ENCODE measurements at regions not wholly inside any gene's neighbourhood (a gene's known extent, or its start where the extent isn't known, plus 50 kb on each side); places are given as distances from the start of the nearest gene placed in this dataset.

DNA sequence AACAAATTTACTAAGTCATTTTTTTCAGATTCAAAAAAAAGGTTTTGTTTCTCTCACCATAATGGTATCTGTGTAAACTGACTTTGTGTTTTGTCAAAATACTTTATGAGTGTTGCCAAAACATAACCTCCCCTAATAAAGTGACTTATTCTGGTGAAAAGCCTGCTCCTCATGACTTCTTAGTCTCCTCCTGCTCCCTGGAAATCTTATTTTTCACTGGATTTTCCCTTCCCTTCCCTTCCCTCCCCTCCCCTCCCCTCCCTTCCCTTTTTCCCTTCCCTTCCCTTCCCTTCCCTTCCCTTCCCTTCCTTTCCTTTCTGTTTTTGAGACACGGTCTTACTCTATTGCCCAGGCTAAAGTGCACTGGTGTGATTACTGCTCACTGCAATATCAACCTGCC is 650.1 kb upstream of the GHITM start:
- Histone ChIP-seq H3K4me3 (IDR thresholded peaks at IDR 0.05; ENCODE audit: insufficient read depth, low read depth, low read length) (no peak overlapping the region), H4K20me1 (ENCODE audit: insufficient read depth) (no peaks in the 10 kb centered on the region), H2AFZ (ENCODE audit: low read depth) (no peak overlapping the region), H3K4me2 (no peak overlapping the region), H3K27ac (no peak overlapping the region), H3K4me1 (ENCODE audit: low read depth, poor library complexity, severe bottlenecking) (peaks cover 13% of the 10 kb centered on the region), H3K27me3 (ENCODE audit: insufficient read depth, low read depth) (no peaks in the 10 kb centered on the region), H3K79me2 (ENCODE audit: insufficient read depth, low read depth) (no peaks in the 10 kb centered on the region), H3K36me3 (ENCODE audit: insufficient read depth) (no peaks in the 10 kb centered on the region), H3K9ac (no peak overlapping the region)
- TF ChIP-seq, protein P1, sequence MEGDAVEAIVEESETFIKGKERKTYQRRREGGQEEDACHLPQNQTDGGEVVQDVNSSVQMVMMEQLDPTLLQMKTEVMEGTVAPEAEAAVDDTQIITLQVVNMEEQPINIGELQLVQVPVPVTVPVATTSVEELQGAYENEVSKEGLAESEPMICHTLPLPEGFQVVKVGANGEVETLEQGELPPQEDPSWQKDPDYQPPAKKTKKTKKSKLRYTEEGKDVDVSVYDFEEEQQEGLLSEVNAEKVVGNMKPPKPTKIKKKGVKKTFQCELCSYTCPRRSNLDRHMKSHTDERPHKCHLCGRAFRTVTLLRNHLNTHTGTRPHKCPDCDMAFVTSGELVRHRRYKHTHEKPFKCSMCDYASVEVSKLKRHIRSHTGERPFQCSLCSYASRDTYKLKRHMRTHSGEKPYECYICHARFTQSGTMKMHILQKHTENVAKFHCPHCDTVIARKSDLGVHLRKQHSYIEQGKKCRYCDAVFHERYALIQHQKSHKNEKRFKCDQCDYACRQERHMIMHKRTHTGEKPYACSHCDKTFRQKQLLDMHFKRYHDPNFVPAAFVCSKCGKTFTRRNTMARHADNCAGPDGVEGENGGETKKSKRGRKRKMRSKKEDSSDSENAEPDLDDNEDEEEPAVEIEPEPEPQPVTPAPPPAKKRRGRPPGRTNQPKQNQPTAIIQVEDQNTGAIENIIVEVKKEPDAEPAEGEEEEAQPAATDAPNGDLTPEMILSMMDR (conservative IDR thresholded peaks at IDR 0.05; ENCODE audit: low read depth, low read length) = no peak

DNA sequence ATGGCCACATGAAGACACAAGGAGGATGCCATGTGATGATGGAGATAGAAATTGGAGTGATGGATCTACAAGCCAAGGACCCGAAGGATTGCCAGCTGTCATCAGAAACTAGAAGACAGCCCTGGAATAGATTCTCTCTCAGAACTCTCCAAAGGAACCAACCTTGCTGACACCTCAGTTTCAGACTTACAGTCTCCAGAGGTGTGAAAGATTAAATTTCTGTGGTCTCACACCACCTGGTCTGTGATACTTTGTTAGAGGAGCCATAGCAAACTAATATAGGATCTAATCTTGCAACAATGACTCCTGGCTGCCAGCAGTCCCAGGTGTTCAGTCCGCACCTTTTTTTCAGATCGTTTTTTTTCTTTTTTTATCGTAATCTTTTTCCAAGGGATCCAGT is 647.3 kb upstream of the GHITM start:
- H4K20me1 ChIP-seq (ENCODE audit: insufficient read depth) = no peaks in the 10 kb centered on the region
- no peaks in the 10 kb centered on the region for H3K79me2 ChIP-seq (ENCODE audit: insufficient read depth, low read depth)
- H3K4me1 ChIP-seq (ENCODE audit: low read depth, poor library complexity, severe bottlenecking) = peaks cover 13% of the 10 kb centered on the region
- TF ChIP-seq, protein P1 (conservative IDR thresholded peaks at IDR 0.05; ENCODE audit: low read depth, low read length) = no peak
- no peaks in the 10 kb centered on the region for H3K36me3 ChIP-seq (ENCODE audit: insufficient read depth)
- H3K27me3 ChIP-seq (ENCODE audit: insufficient read depth, low read depth) = no peaks in the 10 kb centered on the region
- no peak overlapping the region for H3K27ac ChIP-seq
- no peak overlapping the region for H3K4me3 ChIP-seq (IDR thresholded peaks at IDR 0.05; ENCODE audit: insufficient read depth, low read depth, low read length)
- H2AFZ ChIP-seq (ENCODE audit: low read depth) = no peak overlapping the region
- H3K9ac ChIP-seq = no peak overlapping the region
- H3K4me2 ChIP-seq = peak overlapping the region; percentile 14; the same call in 1 of the 2 replicates

DNA sequence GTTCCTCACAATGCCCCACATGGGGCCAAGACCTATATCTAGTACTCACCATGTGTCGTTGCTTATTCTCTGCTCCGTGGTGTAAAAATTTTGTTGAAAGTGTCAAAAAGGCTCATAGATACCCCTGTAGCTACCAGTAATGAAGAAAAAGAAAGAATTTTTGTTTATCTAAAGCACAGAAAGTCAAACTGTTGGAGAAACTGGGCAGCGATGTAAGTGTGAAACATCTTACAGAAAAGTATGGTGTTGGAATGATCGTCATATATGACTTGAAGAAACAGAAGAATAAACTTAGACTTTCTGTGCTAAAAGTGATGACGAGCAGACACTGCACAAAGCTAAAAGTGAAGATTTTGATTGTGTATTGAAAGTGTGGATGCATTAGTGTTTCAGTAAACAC is 626.6 kb upstream of the GHITM start:
- no peak overlapping the region for H3K27ac ChIP-seq
- no peak overlapping the region for H3K4me2 ChIP-seq
- no peaks in the 10 kb centered on the region for H4K20me1 ChIP-seq (ENCODE audit: insufficient read depth)
- no peaks in the 10 kb centered on the region for H3K4me1 ChIP-seq (ENCODE audit: low read depth, poor library complexity, severe bottlenecking)
- H3K27me3 ChIP-seq (ENCODE audit: insufficient read depth, low read depth) = no peaks in the 10 kb centered on the region
- no peak overlapping the region for H2AFZ ChIP-seq (ENCODE audit: low read depth)
- H3K36me3 ChIP-seq (ENCODE audit: insufficient read depth) = no peaks in the 10 kb centered on the region
- no peak overlapping the region for H3K9ac ChIP-seq
- TF ChIP-seq, protein P1 (conservative IDR thresholded peaks at IDR 0.05; ENCODE audit: low read depth, low read length) = no peak
- no peaks in the 10 kb centered on the region for H3K79me2 ChIP-seq (ENCODE audit: insufficient read depth, low read depth)
- no peak overlapping the region for H3K4me3 ChIP-seq (IDR thresholded peaks at IDR 0.05; ENCODE audit: insufficient read depth, low read depth, low read length)

DNA sequence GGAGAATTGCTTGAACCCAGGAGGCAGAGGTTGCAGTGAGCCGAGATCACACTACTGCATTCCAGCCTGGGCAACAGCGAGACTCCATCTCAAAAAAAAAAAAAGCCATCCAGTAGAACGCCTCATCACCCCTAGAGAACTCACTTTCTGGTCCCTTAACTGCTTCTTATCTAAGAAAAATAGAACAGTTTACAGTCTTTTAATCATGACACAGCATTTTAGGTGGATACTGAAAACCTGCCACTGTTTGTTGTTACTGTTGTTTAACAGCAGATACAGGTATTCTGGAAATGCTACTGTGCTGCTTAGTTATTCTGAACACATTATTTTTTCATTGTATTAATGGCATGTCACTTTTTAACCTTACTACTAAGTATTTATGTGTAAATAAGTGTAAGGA is 624.3 kb upstream of the GHITM start:
- Histone ChIP-seq H3K4me2 (no peak overlapping the region), H2AFZ (ENCODE audit: low read depth) (no peak overlapping the region), H3K9ac (no peak overlapping the region), H3K79me2 (ENCODE audit: insufficient read depth, low read depth) (no peaks in the 10 kb centered on the region), H3K36me3 (ENCODE audit: insufficient read depth) (no peaks in the 10 kb centered on the region), H3K4me1 (ENCODE audit: low read depth, poor library complexity, severe bottlenecking) (no peaks in the 10 kb centered on the region), H3K27me3 (ENCODE audit: insufficient read depth, low read depth) (no peaks in the 10 kb centered on the region), H3K4me3 (IDR thresholded peaks at IDR 0.05; ENCODE audit: insufficient read depth, low read depth, low read length) (no peak overlapping the region), H3K27ac (no peak overlapping the region), H4K20me1 (ENCODE audit: insufficient read depth) (no peaks in the 10 kb centered on the region)
- TF ChIP-seq, protein P1 (conservative IDR thresholded peaks at IDR 0.05; ENCODE audit: low read depth, low read length) = no peak

Measured in KMS-11 (cell line).